ENCODE measurements at regions not wholly inside any gene's neighbourhood (a gene's known extent, or its start where the extent isn't known, plus 50 kb on each side); places are given as distances from the start of the nearest gene placed in this dataset.

DNA sequence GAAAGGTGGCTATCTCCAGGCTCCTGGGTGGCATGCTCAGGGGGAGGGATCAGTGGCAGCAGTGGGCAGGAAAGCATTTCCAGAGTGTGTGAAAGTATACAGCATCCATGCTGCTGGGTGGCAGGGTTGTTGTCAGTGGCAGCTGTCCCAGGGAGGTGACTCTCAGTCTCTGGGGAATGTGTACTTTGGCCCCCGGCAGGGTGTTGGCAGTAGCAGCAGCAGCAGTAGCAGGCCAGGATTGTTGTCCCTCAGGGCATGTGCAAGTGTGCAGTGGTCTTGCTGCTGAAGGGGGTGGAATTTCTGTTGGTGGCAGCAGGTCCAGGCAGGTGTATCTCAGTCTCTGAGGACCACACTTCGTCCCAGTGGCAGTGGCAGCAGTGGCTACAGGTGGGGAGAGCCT lies 71.7 kb upstream of the GUCA2B start:
- WGBS (ENCODE audit: insufficient coverage), result 100% methylated on average over 1 of the region's 2 CpGs

GRCh38 chr1:42075179-42075578 lies 78.0 kb upstream of the GUCA2B start:
- H3K4me1 Mint-ChIP-seq, result no peaks in the 10 kb centered on the region
- no peaks in the 10 kb centered on the region for H3K36me3 ChIP-seq (replicated peaks in 1 of 2; ENCODE audit: control insufficient read depth in 1 of 2, insufficient read depth in 2 of 2, low read length in 2 of 2)
- WGBS (ENCODE audit: insufficient coverage), result no CpG with 5 or more reads among the region's 2 CpGs
- TF ChIP-seq CTCF (IDR thresholded peaks at IDR 0.05), result no peak
- H4K20me1 ChIP-seq (ENCODE audit: insufficient read depth, low read length), result no peaks in the 10 kb centered on the region
- no peaks in the 10 kb centered on the region for H3K79me2 ChIP-seq (ENCODE audit: insufficient read depth, low read length)
- peaks cover 2 to 13% (median 3%) of the 10 kb centered on the region in 7 donors for H3K9me3 Mint-ChIP-seq
- H3K4me2 ChIP-seq (replicated peaks; ENCODE audit: extremely low read depth, low read length, poor library complexity, severe bottlenecking), result no peak overlapping the region
- no peaks in the 10 kb centered on the region for H3K36me3 Mint-ChIP-seq
- no peaks in the 10 kb centered on the region for H3K27me3 ChIP-seq (ENCODE audit: control insufficient read depth in 2 of 2, insufficient read depth in 2 of 2, low read length in 2 of 2)
- H2AFZ ChIP-seq (ENCODE audit: insufficient read depth, low read depth, low read length, poor library complexity, severe bottlenecking), result no peak overlapping the region
- H3K27ac ChIP-seq (ENCODE audit: low read depth in 1 of 2, low read length in 2 of 2), result no peak overlapping the region
- intact Hi-C loops (cut with micrococcal nuclease), result no loop called here
- peaks cover 0 to 5% (median 3%) of the 10 kb centered on the region in 3 donors for H3K27me3 Mint-ChIP-seq (ENCODE audit: low read depth in 3 of 3)
- no peaks in the 10 kb centered on the region for H3K9me3 ChIP-seq (replicated peaks in 1 of 2; ENCODE audit: control insufficient read depth in 1 of 2, insufficient read depth in 1 of 2, low read length in 2 of 2)
- no peak overlapping the region for H3K27ac Mint-ChIP-seq
- no peak overlapping the region for H3K4me3 ChIP-seq (replicated peaks in 1 of 3; ENCODE audit: low read depth in 2 of 3, low read length in 3 of 3)
- no peak overlapping the region for H3K9ac ChIP-seq (ENCODE audit: insufficient read depth, low read length, poor library complexity, severe bottlenecking)
- no peak for DNase-seq
- no peak overlapping the region for H3K4me3 Mint-ChIP-seq
- no peaks in the 10 kb centered on the region for H3K4me1 ChIP-seq (ENCODE audit: control insufficient read depth in 1 of 2, insufficient read depth in 2 of 2, low read length in 2 of 2)

More for the DNA sequence above, 71.7 kb upstream of the GUCA2B start:
- H4K20me1 ChIP-seq (ENCODE audit: insufficient read depth, low read length), result no peaks in the 10 kb centered on the region
- Mint-ChIP-seq H3K36me3 (no peaks in the 10 kb centered on the region), H3K4me1 (peaks cover 11% of the 10 kb centered on the region), H3K27me3 (ENCODE audit: low read depth in 3 of 3) (peaks cover 0 to 3% (median 2%) of the 10 kb centered on the region in 3 donors), H3K9me3 (peaks cover 1 to 10% (median 4%) of the 10 kb centered on the region in 7 donors), H3K4me3 (no peak overlapping the region), H3K27ac (no peak overlapping the region)
- no peak overlapping the region for H3K4me2 ChIP-seq (replicated peaks; ENCODE audit: extremely low read depth, low read length, poor library complexity, severe bottlenecking)
- H3K27ac ChIP-seq (ENCODE audit: low read depth in 1 of 2, low read length in 2 of 2), result no peak overlapping the region
- H2AFZ ChIP-seq (ENCODE audit: insufficient read depth, low read depth, low read length, poor library complexity, severe bottlenecking), result no peak overlapping the region
- intact Hi-C loops (cut with micrococcal nuclease), result no loop called here
- H3K79me2 ChIP-seq (ENCODE audit: insufficient read depth, low read length), result no peaks in the 10 kb centered on the region
- H3K9me3 ChIP-seq (replicated peaks in 1 of 2; ENCODE audit: control insufficient read depth in 1 of 2, insufficient read depth in 1 of 2, low read length in 2 of 2), result peaks cover 0 to 9% of the 10 kb centered on the region in 2 donors
- no peak for TF ChIP-seq CTCF (IDR thresholded peaks at IDR 0.05)
- H3K4me1 ChIP-seq (ENCODE audit: control insufficient read depth in 1 of 2, insufficient read depth in 2 of 2, low read length in 2 of 2), result peaks cover 0 to 3% of the 10 kb centered on the region in 2 donors
- H3K36me3 ChIP-seq (replicated peaks in 1 of 2; ENCODE audit: control insufficient read depth in 1 of 2, insufficient read depth in 2 of 2, low read length in 2 of 2), result no peaks in the 10 kb centered on the region
- no peak for DNase-seq
- no peaks in the 10 kb centered on the region for H3K27me3 ChIP-seq (ENCODE audit: control insufficient read depth in 2 of 2, insufficient read depth in 2 of 2, low read length in 2 of 2)
- H3K4me3 ChIP-seq (replicated peaks in 1 of 3; ENCODE audit: low read depth in 2 of 3, low read length in 3 of 3), result no peak overlapping the region
- H3K9ac ChIP-seq (ENCODE audit: insufficient read depth, low read length, poor library complexity, severe bottlenecking), result no peak overlapping the region

Data from CD14-positive monocyte (primary cell).